ENCODE measurements at regions not wholly inside any gene's neighbourhood (a gene's known extent, or its start where the extent isn't known, plus 50 kb on each side); places are given as distances from the start of the nearest gene placed in this dataset.

DNA sequence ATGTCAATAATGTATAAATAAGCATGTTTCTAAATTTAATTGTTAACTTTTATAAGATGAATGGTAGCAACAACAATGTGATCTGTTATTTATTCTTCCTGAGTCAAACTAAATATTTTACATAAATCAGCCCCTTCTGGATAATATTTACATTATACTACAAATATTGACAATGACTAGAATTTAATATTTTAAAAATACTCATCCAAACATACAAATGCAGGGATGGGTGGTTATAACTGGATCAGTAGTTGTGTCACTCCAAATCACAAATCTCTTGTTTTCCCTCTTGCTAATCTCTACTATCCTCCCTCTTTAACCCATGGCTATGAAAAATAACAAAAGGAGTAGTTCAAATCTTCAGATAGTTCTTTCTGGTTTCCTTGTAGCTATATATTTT, 407.0 kb downstream of the HTR7 start:
- no peak overlapping the region for H3K9ac ChIP-seq (ENCODE audit: insufficient read depth, low read depth, low read length)
- intact Hi-C loops (cut with micrococcal nuclease; ENCODE audit: unreplicated experiment) = no loop called here
- ATAC-seq (no peak), FAIRE-seq (no peak), DNase-seq (ENCODE audit: low spot score) (no peak)
- no peak overlapping the region for H3K27ac ChIP-seq (ENCODE audit: extremely low read length, insufficient read depth, low read length)
- peaks cover 14% of the 10 kb centered on the region; the same call in 1 of the 2 replicates for H3K9me3 ChIP-seq (ENCODE audit: low read length)
- H3K36me3 ChIP-seq (replicated peaks in 1 of 2; ENCODE audit: control insufficient read depth in 1 of 2, insufficient read depth in 2 of 2, low read length in 2 of 2) = no peaks in the 10 kb centered on the region
- TF ChIP-seq MBD4 (IDR thresholded peaks at IDR 0.05; ENCODE audit: borderline replicate concordance, low read length) (no peak), SMARCE1 (IDR thresholded peaks at IDR 0.05; ENCODE audit: borderline replicate concordance) (no peak), GABPA (IDR thresholded peaks at IDR 0.05; ENCODE audit: low read depth, low read length) (no peak), GABPA (CRISPR knock-in tag; IDR thresholded peaks at IDR 0.05; ENCODE audit: low read depth) (no peak), SNRNP70 (IDR thresholded peaks at IDR 0.05; ENCODE audit: low read depth, low read length) (no peak), ZNF232 (CRISPR knock-in tag; IDR thresholded peaks at IDR 0.05; ENCODE audit: borderline replicate concordance) (no peak), ZNF160 (CRISPR knock-in tag; IDR thresholded peaks at IDR 0.05) (no peak), STAG1 (CRISPR knock-in tag; IDR thresholded peaks at IDR 0.05) (no peak), CENPX (CRISPR knock-in tag; IDR thresholded peaks at IDR 0.05) (no peak), RBM39 (IDR thresholded peaks at IDR 0.05; ENCODE audit: low read depth, low read length, poor library complexity, severe bottlenecking) (no peak), SCMH1 (CRISPR knock-in tag; IDR thresholded peaks at IDR 0.05; ENCODE audit: borderline replicate concordance) (no peak)
- no peak overlapping the region for H3K4me3 ChIP-seq (replicated peaks in 1 of 3; ENCODE audit: insufficient read depth in 1 of 3, low read depth in 2 of 3, low read length in 3 of 3)
- H2AFZ ChIP-seq (ENCODE audit: low read length) = no peak overlapping the region
- BruUV-seq (replicated peaks) = no TSS peak
- H4K20me1 ChIP-seq (ENCODE audit: insufficient read depth, low read length) = no peaks in the 10 kb centered on the region
- H3K4me2 ChIP-seq (ENCODE audit: low read depth, low read length) = no peak overlapping the region
- ChIA-PET CTCF (ENCODE audit: low intra/inter-chr PET ratio, low total read pairs) (no interaction called here), POLR2A (no interaction called here)
- in situ Hi-C loops (cut with HindIII; ENCODE audit: extremely low pct_ligation_motif_present, low pct_unique_long_range_greater_than_20kb) = no loop called here
- no peaks in the 10 kb centered on the region for H3K79me2 ChIP-seq (ENCODE audit: insufficient read depth, low read length)
- H3K27me3 ChIP-seq (ENCODE audit: control insufficient read depth in 1 of 2, insufficient read depth in 2 of 2, low read length in 2 of 2) = no peaks in the 10 kb centered on the region
- no peaks in the 10 kb centered on the region for H3K4me1 ChIP-seq (ENCODE audit: insufficient read depth, low read length)

DNA sequence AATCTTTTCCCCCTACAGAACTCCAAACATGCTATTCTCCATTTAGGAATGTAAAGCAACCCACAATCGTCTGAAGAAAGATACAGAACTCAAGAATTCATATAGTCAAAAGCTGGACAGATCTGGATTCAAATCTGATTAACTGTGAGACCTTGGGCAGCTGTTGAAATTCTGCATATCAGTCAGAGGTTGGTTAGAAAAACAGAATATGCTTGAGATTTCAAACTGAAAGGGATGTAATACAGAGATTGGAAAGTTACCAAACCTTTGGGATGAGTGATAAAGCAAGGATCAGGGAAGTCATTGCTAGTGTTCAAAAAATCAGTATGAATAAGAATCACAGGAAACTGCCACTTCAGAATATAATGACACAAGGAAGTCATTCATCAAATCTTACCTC, 406.6 kb downstream of the HTR7 start:
- H2AFZ ChIP-seq (ENCODE audit: low read length) = no peak overlapping the region
- H3K4me2 ChIP-seq (ENCODE audit: low read depth, low read length) = no peak overlapping the region
- in situ Hi-C loops (cut with HindIII; ENCODE audit: extremely low pct_ligation_motif_present, low pct_unique_long_range_greater_than_20kb) (no loop called here), intact Hi-C loops (cut with micrococcal nuclease; ENCODE audit: unreplicated experiment) (no loop called here)
- FAIRE-seq (no peak), ATAC-seq (no peak), DNase-seq (ENCODE audit: low spot score) (no peak)
- WGBS (ENCODE audit: low lambda C conversion rate) = 0% methylated on average over 1 of the region's 1 CpG
- no TSS peak for BruUV-seq (replicated peaks)
- no peak for TF ChIP-seq YY1 (IDR thresholded peaks at IDR 0.05; ENCODE audit: insufficient read depth, insufficient replicate concordance, low read depth, low read length)
- no peak for TF ChIP-seq SALL2 (CRISPR knock-in tag; IDR thresholded peaks at IDR 0.05)
- H3K79me2 ChIP-seq (ENCODE audit: insufficient read depth, low read length) = no peaks in the 10 kb centered on the region
- CTCF ChIA-PET (ENCODE audit: low intra/inter-chr PET ratio, low total read pairs) = no interaction called here
- no peaks in the 10 kb centered on the region for H4K20me1 ChIP-seq (ENCODE audit: insufficient read depth, low read length)
- POLR2A ChIA-PET = no interaction called here
- H3K27me3 ChIP-seq (ENCODE audit: control insufficient read depth in 1 of 2, insufficient read depth in 2 of 2, low read length in 2 of 2) = no peaks in the 10 kb centered on the region
- no peak overlapping the region for H3K4me3 ChIP-seq (replicated peaks in 1 of 3; ENCODE audit: insufficient read depth in 1 of 3, low read depth in 2 of 3, low read length in 3 of 3)
- no peak overlapping the region for H3K27ac ChIP-seq (ENCODE audit: extremely low read length, insufficient read depth, low read length)
- H3K9ac ChIP-seq (ENCODE audit: insufficient read depth, low read depth, low read length) = no peak overlapping the region
- no peaks in the 10 kb centered on the region for H3K4me1 ChIP-seq (ENCODE audit: insufficient read depth, low read length)
- H3K9me3 ChIP-seq (ENCODE audit: low read length) = peaks cover 11% of the 10 kb centered on the region; the same call in 1 of the 2 replicates
- H3K36me3 ChIP-seq (replicated peaks in 1 of 2; ENCODE audit: control insufficient read depth in 1 of 2, insufficient read depth in 2 of 2, low read length in 2 of 2) = no peaks in the 10 kb centered on the region

Measured in HepG2 (cell line).